Epithelial cell of prostate (primary cell): ENCODE measurements at regions not wholly inside any gene's neighbourhood (a gene's known extent, or its start where the extent isn't known, plus 50 kb on each side); places are given as distances from the start of the nearest gene placed in this dataset.

Experiments
- DNase-seq: peaks from one replicate; pipeline ENCODE4 v3.0.0-alpha.2; 2011; ENCODE audit warnings: low read depth, low spot score
- H3K27ac ChIP-seq: fragments of 450-650 bp; 2 replicates; pipeline ENCODE4 v1.5.1; 2017; ENCODE audit warnings: mild to moderate bottlenecking

GRCh38 chr13:42658019-42658418, 84.1 kb downstream of the TNFSF11 start:
- DNase-seq, result no peak
- no peak overlapping the region for H3K27ac ChIP-seq

GRCh38 chr13:42660333-42660965, 86.5 kb downstream of the TNFSF11 start:
- no peak overlapping the region for H3K27ac ChIP-seq
- DNase-seq, result no peak

GRCh38 chr13:42667638-42668037, 93.7 kb downstream of the TNFSF11 start:
- H3K27ac ChIP-seq, result no peak overlapping the region
- no peak for DNase-seq

- H3K27ac ChIP-seq, result no peak overlapping the region
- DNase-seq, result no peak
Measured at GRCh38 chr13:42671502-42671901, 97.5 kb downstream of the TNFSF11 start.

GRCh38 chr13:42673677-42674076, 99.7 kb downstream of the TNFSF11 start:
- no peak for DNase-seq
- H3K27ac ChIP-seq, result no peak overlapping the region

- no peak for DNase-seq
- H3K27ac ChIP-seq, result no peak overlapping the region
Measured at GRCh38 chr13:42680748-42681147, 100.6 kb upstream of the FAM216B start.

- no peak for DNase-seq
- no peak overlapping the region for H3K27ac ChIP-seq
Measured at GRCh38 chr13:42681326-42682100, 99.9 kb upstream of the FAM216B start.

- no peak overlapping the region for H3K27ac ChIP-seq
- DNase-seq, result no peak
Measured at GRCh38 chr13:42684226-42684625, 97.2 kb upstream of the FAM216B start.

GRCh38 chr13:42685751-42686150, 95.6 kb upstream of the FAM216B start:
- no peak overlapping the region for H3K27ac ChIP-seq
- DNase-seq, result no peak

GRCh38 chr13:42686165-42686564, 95.2 kb upstream of the FAM216B start:
- no peak overlapping the region for H3K27ac ChIP-seq
- DNase-seq, result no peak

- H3K27ac ChIP-seq, result no peak overlapping the region
- no peak for DNase-seq
Measured at GRCh38 chr13:42688821-42689220, 92.6 kb upstream of the FAM216B start.

GRCh38 chr13:42696191-42696590, 85.2 kb upstream of the FAM216B start:
- H3K27ac ChIP-seq, result peak overlapping the region; percentile 29
- peak; percentile 98 for DNase-seq

GRCh38 chr13:42699912-42700311, 81.5 kb upstream of the FAM216B start:
- no peak overlapping the region for H3K27ac ChIP-seq
- no peak for DNase-seq

- no peak for DNase-seq
- no peak overlapping the region for H3K27ac ChIP-seq
Measured at GRCh38 chr13:42702716-42703115, 78.7 kb upstream of the FAM216B start.

GRCh38 chr13:42703740-42704139, 77.6 kb upstream of the FAM216B start:
- no peak overlapping the region for H3K27ac ChIP-seq
- DNase-seq, result no peak

- no peak for DNase-seq
- no peak overlapping the region for H3K27ac ChIP-seq
Measured at GRCh38 chr13:42706286-42706685, 75.1 kb upstream of the FAM216B start.

- H3K27ac ChIP-seq, result no peak overlapping the region
- no peak for DNase-seq
Measured at GRCh38 chr13:42707048-42707447, 74.3 kb upstream of the FAM216B start.

- H3K27ac ChIP-seq, result no peak overlapping the region
- DNase-seq, result no peak
Measured at GRCh38 chr13:42707586-42707985, 73.8 kb upstream of the FAM216B start.

GRCh38 chr13:42708391-42708790, 73.0 kb upstream of the FAM216B start:
- DNase-seq, result no peak
- H3K27ac ChIP-seq, result no peak overlapping the region

- no peak for DNase-seq
- no peak overlapping the region for H3K27ac ChIP-seq
Measured at GRCh38 chr13:42709276-42709675, 72.1 kb upstream of the FAM216B start.

GRCh38 chr13:42715909-42716308, 65.5 kb upstream of the FAM216B start:
- H3K27ac ChIP-seq, result no peak overlapping the region

GRCh38 chr13:42717176-42717575, 64.2 kb upstream of the FAM216B start:
- DNase-seq, result no peak

More at GRCh38 chr13:42715909-42716308, 65.5 kb upstream of the FAM216B start:
- no peak for DNase-seq

More at GRCh38 chr13:42717176-42717575, 64.2 kb upstream of the FAM216B start:
- no peak overlapping the region for H3K27ac ChIP-seq
